ENCODE measurements at regions not wholly inside any gene's neighbourhood (a gene's known extent, or its start where the extent isn't known, plus 50 kb on each side); places are given as distances from the start of the nearest gene placed in this dataset.
"Not testable (repeated sequence)": the region's sequence is repeated elsewhere in the genome, so short reads cannot be mapped to it uniquely, and the experiment has no call there.

GRCh38 chr20:22848364-22848763 is 186.7 kb upstream of the SSTR4 start:
- CTCF ChIA-PET: no interaction called here

GRCh38 chr20:22851679-22852346 is 183.3 kb upstream of the SSTR4 start:
- BruUV-seq (replicated peaks); intact Hi-C loops (cut with micrococcal nuclease; ENCODE audit: unreplicated experiment): not testable (repeated sequence)
- peak; percentile 46 for TF ChIP-seq CTCF (conservative IDR thresholded peaks at IDR 0.05; ENCODE audit: low read depth, low read length)

More at GRCh38 chr20:22848364-22848763, 186.7 kb upstream of the SSTR4 start:
- H3K27ac ChIP-seq (ENCODE audit: low read depth, low read length, poor library complexity, severe bottlenecking): no peak overlapping the region
- H3K4me3 ChIP-seq (ENCODE audit: low read depth, low read length, poor library complexity, severe bottlenecking): no peak overlapping the region
- DNase-seq (ENCODE audit: low spot score): no peak
- no peaks in the 10 kb centered on the region for H3K36me3 ChIP-seq (ENCODE audit: insufficient read depth, low read length, poor library complexity, severe bottlenecking)
- no peaks in the 10 kb centered on the region for H3K4me1 ChIP-seq (ENCODE audit: insufficient read depth, low read length, poor library complexity, severe bottlenecking)
- no peak for TF ChIP-seq CTCF (conservative IDR thresholded peaks at IDR 0.05; ENCODE audit: low read depth, low read length)
- no peak for TF ChIP-seq EZH2 (IDR thresholded peaks at IDR 0.05; ENCODE audit: borderline replicate concordance, low read depth, low read length, poor library complexity, severe bottlenecking)
- H3K9me3 ChIP-seq (ENCODE audit: low read depth, low read length, poor library complexity, severe bottlenecking): no peaks in the 10 kb centered on the region
- POLR2A ChIA-PET (ENCODE audit: low non-redundant PET): no interaction called here
- intact Hi-C loops (cut with micrococcal nuclease; ENCODE audit: unreplicated experiment): no loop called here
- BruUV-seq (replicated peaks): no TSS peak
- H3K27me3 ChIP-seq (replicated peaks; ENCODE audit: insufficient read depth, low read depth, low read length, poor library complexity): no peaks in the 10 kb centered on the region

GRCh38 chr20:22861231-22861980 is 173.7 kb upstream of the SSTR4 start:
- H3K4me1 ChIP-seq (ENCODE audit: insufficient read depth, low read length, poor library complexity, severe bottlenecking): no peaks in the 10 kb centered on the region
- BruUV-seq (replicated peaks): no TSS peak
- POLR2A ChIA-PET (ENCODE audit: low non-redundant PET): no interaction called here
- no peak for TF ChIP-seq EZH2 (IDR thresholded peaks at IDR 0.05; ENCODE audit: borderline replicate concordance, low read depth, low read length, poor library complexity, severe bottlenecking)
- no peak overlapping the region for H3K4me3 ChIP-seq (ENCODE audit: low read depth, low read length, poor library complexity, severe bottlenecking)
- no peaks in the 10 kb centered on the region for H3K36me3 ChIP-seq (ENCODE audit: insufficient read depth, low read length, poor library complexity, severe bottlenecking)
- CTCF ChIA-PET: no interaction called here
- H3K27me3 ChIP-seq (replicated peaks; ENCODE audit: insufficient read depth, low read depth, low read length, poor library complexity): no peaks in the 10 kb centered on the region
- no peaks in the 10 kb centered on the region for H3K9me3 ChIP-seq (ENCODE audit: low read depth, low read length, poor library complexity, severe bottlenecking)
- no peak for DNase-seq (ENCODE audit: low spot score)
- intact Hi-C loops (cut with micrococcal nuclease; ENCODE audit: unreplicated experiment): no loop called here
- no peak overlapping the region for H3K27ac ChIP-seq (ENCODE audit: low read depth, low read length, poor library complexity, severe bottlenecking)

More at GRCh38 chr20:22851679-22852346, 183.3 kb upstream of the SSTR4 start:
- H3K27ac ChIP-seq (ENCODE audit: low read depth, low read length, poor library complexity, severe bottlenecking); H3K9me3 ChIP-seq (ENCODE audit: low read depth, low read length, poor library complexity, severe bottlenecking); H3K4me1 ChIP-seq (ENCODE audit: insufficient read depth, low read length, poor library complexity, severe bottlenecking); POLR2A ChIA-PET (ENCODE audit: low non-redundant PET); H3K27me3 ChIP-seq (replicated peaks; ENCODE audit: insufficient read depth, low read depth, low read length, poor library complexity); H3K36me3 ChIP-seq (ENCODE audit: insufficient read depth, low read length, poor library complexity, severe bottlenecking); H3K4me3 ChIP-seq (ENCODE audit: low read depth, low read length, poor library complexity, severe bottlenecking): not testable (repeated sequence)
- CTCF ChIA-PET: interaction anchor here (0.6 kb wide), 1 partner anchor 33 kb away, joined by 4 read pairs; no protein-coding TSS in a partner anchor
- peak; percentile 17 for DNase-seq (ENCODE audit: low spot score)
